VCaP (cell line): ENCODE measurements at regions not wholly inside any gene's neighbourhood (a gene's known extent, or its start where the extent isn't known, plus 50 kb on each side); places are given as distances from the start of the nearest gene placed in this dataset.

Experiments
- H3K27ac ChIP-seq: fragments of 450-650 bp; 2 replicates; pipeline ENCODE4 v1.5.1; 2017
- TF ChIP-seq, protein P1 (sequence below): fragments of 450-650 bp; conservative IDR thresholded peaks from 2 replicates; pipeline ENCODE4 v1.5.1; 2017; ENCODE audit warnings: mild to moderate bottlenecking, moderate library complexity

GRCh38 chr21:22885614-22886013, 1887.4 kb downstream of the NCAM2 start:
- no peak overlapping the region for H3K27ac ChIP-seq
- TF ChIP-seq, protein P1, sequence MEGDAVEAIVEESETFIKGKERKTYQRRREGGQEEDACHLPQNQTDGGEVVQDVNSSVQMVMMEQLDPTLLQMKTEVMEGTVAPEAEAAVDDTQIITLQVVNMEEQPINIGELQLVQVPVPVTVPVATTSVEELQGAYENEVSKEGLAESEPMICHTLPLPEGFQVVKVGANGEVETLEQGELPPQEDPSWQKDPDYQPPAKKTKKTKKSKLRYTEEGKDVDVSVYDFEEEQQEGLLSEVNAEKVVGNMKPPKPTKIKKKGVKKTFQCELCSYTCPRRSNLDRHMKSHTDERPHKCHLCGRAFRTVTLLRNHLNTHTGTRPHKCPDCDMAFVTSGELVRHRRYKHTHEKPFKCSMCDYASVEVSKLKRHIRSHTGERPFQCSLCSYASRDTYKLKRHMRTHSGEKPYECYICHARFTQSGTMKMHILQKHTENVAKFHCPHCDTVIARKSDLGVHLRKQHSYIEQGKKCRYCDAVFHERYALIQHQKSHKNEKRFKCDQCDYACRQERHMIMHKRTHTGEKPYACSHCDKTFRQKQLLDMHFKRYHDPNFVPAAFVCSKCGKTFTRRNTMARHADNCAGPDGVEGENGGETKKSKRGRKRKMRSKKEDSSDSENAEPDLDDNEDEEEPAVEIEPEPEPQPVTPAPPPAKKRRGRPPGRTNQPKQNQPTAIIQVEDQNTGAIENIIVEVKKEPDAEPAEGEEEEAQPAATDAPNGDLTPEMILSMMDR, result no peak

- TF ChIP-seq, protein P1, result no peak
- no peak overlapping the region for H3K27ac ChIP-seq
Observed at GRCh38 chr21:22889445-22889844, 1891.2 kb downstream of the NCAM2 start.

DNA sequence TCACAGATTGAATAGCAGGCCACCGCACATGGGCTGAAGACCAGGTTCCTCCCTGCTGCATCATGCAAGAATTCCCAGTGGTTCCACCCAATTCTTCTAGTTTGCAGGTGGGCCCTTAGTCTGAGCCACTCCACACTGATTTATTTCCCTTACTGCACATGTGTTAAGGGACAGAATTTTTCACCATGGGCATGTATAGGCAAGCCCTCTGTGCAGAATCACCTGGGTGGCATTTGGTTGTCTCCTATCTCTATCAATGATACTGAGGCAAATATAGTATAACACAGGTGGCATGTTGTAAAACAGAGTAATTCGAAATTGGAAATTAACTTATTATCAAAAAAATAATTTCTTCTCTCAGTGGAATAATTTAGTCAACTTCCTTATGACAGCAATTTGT, 1892.4 kb downstream of the NCAM2 start:
- H3K27ac ChIP-seq, result no peak overlapping the region
- TF ChIP-seq, protein P1, result no peak

GRCh38 chr21:22892028-22892427, 1893.8 kb downstream of the NCAM2 start:
- H3K27ac ChIP-seq, result no peak overlapping the region
- TF ChIP-seq, protein P1, result no peak

GRCh38 chr21:22892740-22893139, 1894.5 kb downstream of the NCAM2 start:
- H3K27ac ChIP-seq, result no peak overlapping the region
- TF ChIP-seq, protein P1, result no peak

GRCh38 chr21:22898051-22898665, 1899.9 kb downstream of the NCAM2 start:
- TF ChIP-seq, protein P1, result no peak
- no peak overlapping the region for H3K27ac ChIP-seq

- TF ChIP-seq, protein P1, result no peak
- no peak overlapping the region for H3K27ac ChIP-seq
Observed at GRCh38 chr21:22900490-22900889, 1902.3 kb downstream of the NCAM2 start.
